ENCODE measurements at regions not wholly inside any gene's neighbourhood (a gene's known extent, or its start where the extent isn't known, plus 50 kb on each side); places are given as distances from the start of the nearest gene placed in this dataset.

GRCh38 chr2:207403141-207403540 is 126.6 kb upstream of the CREB1 start:
- DNase-seq (ENCODE audit: extremely low read depth in 1 of 2, low read depth in 1 of 2) = no peak

GRCh38 chr2:207403950-207404349 is 125.8 kb upstream of the CREB1 start:
- no peak for DNase-seq (ENCODE audit: extremely low read depth in 1 of 2, low read depth in 1 of 2)

- DNase-seq (ENCODE audit: extremely low read depth in 1 of 2, low read depth in 1 of 2) = no peak
These were observed 124.6 kb upstream of the CREB1 start for GRCh38 chr2:207405150-207405549.

GRCh38 chr2:207408086-207408794 is 121.5 kb upstream of the CREB1 start:
- DNase-seq (ENCODE audit: extremely low read depth in 1 of 2, low read depth in 1 of 2) = no peak

- no peak for DNase-seq (ENCODE audit: extremely low read depth in 1 of 2, low read depth in 1 of 2)
These were observed 120.2 kb upstream of the CREB1 start for GRCh38 chr2:207409517-207409916.

- DNase-seq (ENCODE audit: extremely low read depth in 1 of 2, low read depth in 1 of 2) = no peak
These were observed 116.9 kb upstream of the CREB1 start for GRCh38 chr2:207412787-207413310.

GRCh38 chr2:207413376-207413907 is 116.3 kb upstream of the CREB1 start:
- no peak for DNase-seq (ENCODE audit: extremely low read depth in 1 of 2, low read depth in 1 of 2)

DNA sequence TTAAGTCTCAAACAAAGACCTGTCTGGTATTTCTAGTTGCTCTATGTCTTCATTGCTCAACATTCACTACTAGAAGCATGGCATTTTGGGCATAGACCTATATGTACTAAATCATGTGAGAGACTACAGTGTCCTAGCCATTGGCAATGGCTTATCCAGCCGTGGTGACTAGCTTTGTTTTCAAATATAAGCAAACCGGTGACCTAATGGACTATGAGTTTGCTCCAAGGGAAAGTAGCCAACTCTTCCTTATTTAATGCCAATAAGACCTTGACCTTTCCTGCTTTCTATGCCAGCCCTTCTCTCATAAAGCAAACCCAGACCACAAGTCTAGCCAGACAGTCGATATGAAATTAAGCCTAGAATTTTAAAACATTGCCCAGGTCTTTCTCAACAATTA is 113.7 kb upstream of the CREB1 start:
- DNase-seq (ENCODE audit: extremely low read depth in 1 of 2, low read depth in 1 of 2) = no peak

GRCh38 chr2:207416900-207417299 is 112.9 kb upstream of the CREB1 start:
- DNase-seq (ENCODE audit: extremely low read depth in 1 of 2, low read depth in 1 of 2) = no peak

GRCh38 chr2:207417301-207417718 is 112.5 kb upstream of the CREB1 start:
- DNase-seq (ENCODE audit: extremely low read depth in 1 of 2, low read depth in 1 of 2) = no peak

DNA sequence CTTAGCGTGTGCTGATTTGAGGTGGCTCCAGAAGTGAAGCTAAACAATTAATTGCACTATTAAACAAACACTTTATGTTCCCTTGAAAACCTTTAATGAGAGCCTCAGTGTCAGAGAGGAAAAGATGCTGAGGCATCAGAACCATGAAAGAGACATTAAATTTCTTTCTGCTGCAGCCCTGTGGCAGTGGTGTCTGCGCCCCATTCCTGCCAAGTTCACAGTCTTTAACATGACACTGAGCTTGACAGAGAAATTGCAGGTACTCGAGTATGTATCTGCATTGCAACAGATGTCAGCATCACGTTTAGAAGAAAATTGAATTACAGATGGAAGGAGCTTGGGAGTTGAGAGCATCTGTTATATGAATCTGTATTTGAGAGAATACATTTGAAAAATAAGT is 111.3 kb upstream of the CREB1 start:
- no peak for DNase-seq (ENCODE audit: extremely low read depth in 1 of 2, low read depth in 1 of 2)

- DNase-seq (ENCODE audit: extremely low read depth in 1 of 2, low read depth in 1 of 2) = no peak
These were observed 110.4 kb upstream of the CREB1 start for GRCh38 chr2:207419331-207419730.

DNA sequence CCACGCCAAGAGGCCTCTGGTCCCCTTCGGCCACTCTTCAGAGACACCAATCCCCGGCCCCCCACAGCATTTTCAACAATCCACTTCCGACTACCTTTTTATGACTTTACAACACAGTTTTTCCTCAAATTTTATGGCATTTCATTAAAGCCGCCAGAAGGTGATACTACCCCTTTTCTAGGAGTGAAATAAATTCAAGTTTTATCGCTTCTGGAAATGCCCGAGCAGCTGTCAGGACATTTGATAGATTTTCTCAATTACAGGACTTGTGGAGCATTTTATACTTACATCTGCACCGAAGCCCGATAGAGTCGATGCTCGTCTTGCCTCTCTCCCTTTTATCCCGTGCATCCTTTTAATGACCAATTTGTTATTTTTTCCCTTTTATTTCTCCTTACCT is 108.1 kb upstream of the CREB1 start:
- DNase-seq (ENCODE audit: extremely low read depth in 1 of 2, low read depth in 1 of 2) = no peak

DNA sequence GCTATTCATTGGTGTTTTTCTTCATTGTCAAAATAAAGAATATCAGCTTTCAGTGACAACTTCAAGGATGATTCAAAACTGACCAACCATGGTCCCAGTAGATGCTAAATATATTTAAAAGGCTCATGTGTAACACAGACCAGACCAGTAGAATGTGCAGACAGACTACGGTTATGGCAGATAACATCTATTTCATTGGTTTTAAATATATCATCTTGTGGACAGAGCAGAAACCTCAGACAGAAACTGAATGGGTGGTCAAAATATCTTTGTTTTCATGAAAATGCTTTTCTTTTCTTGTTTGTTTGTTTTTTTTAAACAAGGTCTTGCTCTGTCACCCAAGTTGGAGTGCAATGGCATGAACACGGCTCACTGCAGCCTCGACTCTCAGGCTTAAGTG is 107.4 kb upstream of the CREB1 start:
- DNase-seq (ENCODE audit: extremely low read depth in 1 of 2, low read depth in 1 of 2) = no peak

DNA sequence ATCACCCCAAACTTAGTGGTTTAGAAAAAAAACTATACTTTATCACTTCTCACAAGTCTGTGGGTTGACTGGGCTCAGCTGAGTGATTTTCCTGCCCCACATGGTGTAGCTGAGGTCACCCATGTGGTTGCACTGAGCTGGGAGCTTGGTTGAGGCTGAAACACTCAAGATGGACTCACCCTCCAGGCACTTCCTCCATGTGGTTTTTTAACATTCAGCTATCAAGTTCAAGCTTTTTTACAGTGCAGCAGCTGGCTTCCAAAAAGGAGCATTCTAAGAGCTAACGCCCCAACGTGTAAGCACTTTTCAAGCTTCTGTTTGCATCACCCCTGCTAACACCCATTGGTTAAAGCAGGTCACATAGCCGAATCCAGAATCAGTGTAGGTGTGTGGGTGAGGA is 105.9 kb upstream of the CREB1 start:
- DNase-seq (ENCODE audit: extremely low read depth in 1 of 2, low read depth in 1 of 2) = peak; percentile 33 to 66

DNA sequence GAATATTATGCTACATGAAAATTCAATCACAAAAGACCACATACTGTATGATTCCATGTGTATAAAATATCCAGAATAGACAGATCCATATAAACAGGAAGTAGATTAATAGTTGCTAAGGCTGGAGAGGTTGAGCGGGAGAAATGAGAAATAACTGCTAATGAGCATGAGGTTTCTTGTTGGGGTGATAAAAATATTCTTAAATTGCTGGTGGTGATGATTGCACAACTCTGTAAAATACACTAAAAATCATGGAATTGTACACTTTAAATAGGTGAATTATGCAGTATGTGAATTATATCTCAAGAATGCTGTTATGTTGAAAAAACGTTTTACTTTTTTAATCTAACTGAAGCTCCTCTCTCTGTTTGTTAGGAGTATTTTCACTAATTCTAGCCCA is 101.8 kb upstream of the CREB1 start:
- DNase-seq (ENCODE audit: extremely low read depth in 1 of 2, low read depth in 1 of 2) = no peak

- no peak for DNase-seq (ENCODE audit: extremely low read depth in 1 of 2, low read depth in 1 of 2)
These were observed 101.2 kb upstream of the CREB1 start for GRCh38 chr2:207428573-207428972.

DNA sequence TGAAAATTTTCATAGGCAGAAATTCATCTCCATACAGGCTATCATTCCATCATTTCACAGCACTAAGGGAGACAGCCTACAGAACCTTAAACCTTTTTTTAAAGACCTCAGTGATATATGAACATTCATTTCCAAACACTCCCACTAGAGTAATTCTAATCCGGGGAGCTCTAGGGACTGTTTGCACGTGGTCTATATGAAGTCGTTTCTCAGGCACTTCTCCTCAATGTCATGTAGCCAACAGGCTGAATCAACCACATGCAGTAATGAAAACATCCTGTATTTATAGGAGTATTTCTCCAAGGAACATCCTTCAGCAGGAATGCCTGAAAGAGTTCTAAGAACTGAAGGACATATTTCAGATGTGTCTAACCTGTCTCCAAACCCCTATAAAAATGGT is 97.3 kb upstream of the CREB1 start:
- DNase-seq (ENCODE audit: extremely low read depth in 1 of 2, low read depth in 1 of 2) = no peak

DNA sequence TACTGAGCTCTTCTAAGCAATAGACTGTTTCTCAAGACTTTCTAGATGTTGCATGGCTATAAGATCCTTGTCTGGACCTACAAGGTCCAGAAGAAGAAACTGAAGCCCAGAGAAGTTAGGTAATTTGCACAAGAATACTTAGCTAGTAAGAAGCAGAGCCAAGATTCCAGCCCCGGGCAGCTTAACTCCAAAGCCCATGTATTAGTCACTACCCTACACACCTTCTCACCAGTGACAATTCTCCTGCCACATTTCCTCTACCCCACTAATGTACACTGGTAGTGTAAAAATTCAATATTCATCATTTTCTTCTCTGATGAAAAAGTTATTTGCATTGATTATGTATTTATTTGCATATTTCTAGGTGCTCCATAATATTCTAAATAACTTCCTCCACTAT is 95.5 kb upstream of the CREB1 start:
- no peak for DNase-seq (ENCODE audit: extremely low read depth in 1 of 2, low read depth in 1 of 2)

DNA sequence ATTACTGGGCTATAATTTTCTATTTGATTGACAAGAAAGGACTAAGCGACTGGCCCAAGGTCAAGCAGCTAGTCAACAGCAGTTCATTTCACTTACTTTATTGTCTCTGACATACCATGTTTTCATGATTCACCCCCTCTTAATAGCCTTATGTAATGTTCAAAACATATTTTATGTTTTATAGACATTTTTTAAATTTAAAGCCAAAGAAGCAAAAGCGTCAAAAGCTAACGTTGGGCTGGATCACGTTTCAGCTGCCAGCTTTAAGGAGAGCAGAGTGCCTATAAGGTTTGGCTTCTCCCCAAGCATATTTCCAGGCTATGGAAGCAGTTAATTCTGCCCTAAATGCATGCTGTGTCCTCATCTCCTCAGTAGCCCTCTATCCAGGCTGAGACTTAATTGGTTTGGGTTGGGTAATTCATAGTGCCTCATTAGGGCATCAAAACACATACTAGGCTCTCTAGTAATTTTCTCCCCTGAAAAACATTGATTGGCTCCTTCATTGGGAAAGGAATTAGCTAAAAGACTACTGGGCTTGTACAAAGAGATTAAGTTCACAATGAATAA is 94.8 kb upstream of the CREB1 start:
- DNase-seq (ENCODE audit: extremely low read depth in 1 of 2, low read depth in 1 of 2) = no peak

DNA sequence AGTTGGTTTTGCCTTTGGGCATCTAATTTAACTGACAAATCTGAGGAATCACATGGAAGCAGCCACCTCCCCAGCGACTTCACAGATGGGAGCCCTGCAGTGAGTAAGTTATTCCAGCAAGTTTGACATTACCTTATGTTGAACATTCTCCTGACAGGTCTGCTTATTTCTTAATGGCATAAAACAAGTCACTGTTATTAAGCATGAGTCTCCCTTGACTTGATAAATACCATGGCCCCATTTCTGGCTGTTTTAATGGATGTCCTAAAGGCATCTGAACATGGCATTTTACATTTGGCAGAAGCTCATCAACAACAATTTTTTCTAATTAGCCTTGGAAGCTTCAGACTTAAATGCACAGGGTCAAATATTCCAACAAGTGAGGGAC is 92.6 kb upstream of the CREB1 start:
- no peak for DNase-seq (ENCODE audit: extremely low read depth in 1 of 2, low read depth in 1 of 2)

GRCh38 chr2:207437524-207438143 is 92.1 kb upstream of the CREB1 start:
- no peak for DNase-seq (ENCODE audit: extremely low read depth in 1 of 2, low read depth in 1 of 2)

Measured in stimulated activated CD8-positive, alpha-beta memory T cell treated with anti-CD3 and anti-CD28 coated beads, Interleukin-7, amount 100 ng/mL, for 48 hours (primary cell).